A549 (cell line): ENCODE measurements at regions not wholly inside any gene's neighbourhood (a gene's known extent, or its start where the extent isn't known, plus 50 kb on each side); places are given as distances from the start of the nearest gene placed in this dataset.

Experiments used
- ESRRA ChIP-seq: fragments of 150-350 bp; IDR thresholded peaks from 2 replicates; pipeline ENCODE4 v1.6.1; 2014; ENCODE audit warnings: mild to moderate bottlenecking, low read length, borderline replicate concordance
- FOXS1 ChIP-seq: fragments of 250-450 bp; sonication (Bioruptor Pico); IDR thresholded peaks from 2 replicates; pipeline ENCODE4 v1.5.0; 2020; ENCODE audit warnings: mild to moderate bottlenecking, moderate library complexity
- KDM1A ChIP-seq: fragments of 200-600 bp; sonication (generic); IDR thresholded peaks from 2 replicates; pipeline ENCODE4 v1.6.1; 2016; ENCODE audit warnings: low read depth, mild to moderate bottlenecking
- NR3C1 ChIP-seq: fragments of >200 bp; sonication (Bioruptor Twin); formaldehyde crosslinking; IDR thresholded peaks from 3 replicates; pipeline ENCODE4 v1.6.1; 2017
- POLR2A ChIP-seq: IDR thresholded peaks from 2 replicates; pipeline ENCODE4 v1.6.1; 2012; ENCODE audit warnings: mild to moderate bottlenecking, low read length
- ZSCAN20 ChIP-seq: fragments of 250-450 bp; sonication (Bioruptor Pico); IDR thresholded peaks from 2 replicates; pipeline ENCODE4 v1.8.0; 2022; ENCODE audit warnings: mild to moderate bottlenecking, moderate library complexity
- TF ChIP-seq, protein P1 (sequence below): fragments of >200 bp; sonication (Bioruptor Twin); formaldehyde crosslinking; IDR thresholded peaks from 3 replicates; pipeline ENCODE4 v1.5.1; 2016
- TF ChIP-seq, protein P2 (sequence below): fragments of 200-600 bp; sonication (generic); IDR thresholded peaks from 2 replicates; pipeline ENCODE4 v1.6.1; 2016; ENCODE audit warnings: antibody characterized with exemption, mild to moderate bottlenecking, moderate library complexity
- TF ChIP-seq, protein P3 (sequence below): fragments of 450-650 bp; IDR thresholded peaks from 2 replicates; pipeline ENCODE4 v1.6.1; 2014; ENCODE audit warnings: antibody characterized with exemption
- TF ChIP-seq, protein P4 (sequence below): fragments of 150-350 bp; IDR thresholded peaks from 2 replicates; pipeline ENCODE4 v1.6.1; 2014; ENCODE audit warnings: low read depth, mild to moderate bottlenecking, low read length

DNA sequence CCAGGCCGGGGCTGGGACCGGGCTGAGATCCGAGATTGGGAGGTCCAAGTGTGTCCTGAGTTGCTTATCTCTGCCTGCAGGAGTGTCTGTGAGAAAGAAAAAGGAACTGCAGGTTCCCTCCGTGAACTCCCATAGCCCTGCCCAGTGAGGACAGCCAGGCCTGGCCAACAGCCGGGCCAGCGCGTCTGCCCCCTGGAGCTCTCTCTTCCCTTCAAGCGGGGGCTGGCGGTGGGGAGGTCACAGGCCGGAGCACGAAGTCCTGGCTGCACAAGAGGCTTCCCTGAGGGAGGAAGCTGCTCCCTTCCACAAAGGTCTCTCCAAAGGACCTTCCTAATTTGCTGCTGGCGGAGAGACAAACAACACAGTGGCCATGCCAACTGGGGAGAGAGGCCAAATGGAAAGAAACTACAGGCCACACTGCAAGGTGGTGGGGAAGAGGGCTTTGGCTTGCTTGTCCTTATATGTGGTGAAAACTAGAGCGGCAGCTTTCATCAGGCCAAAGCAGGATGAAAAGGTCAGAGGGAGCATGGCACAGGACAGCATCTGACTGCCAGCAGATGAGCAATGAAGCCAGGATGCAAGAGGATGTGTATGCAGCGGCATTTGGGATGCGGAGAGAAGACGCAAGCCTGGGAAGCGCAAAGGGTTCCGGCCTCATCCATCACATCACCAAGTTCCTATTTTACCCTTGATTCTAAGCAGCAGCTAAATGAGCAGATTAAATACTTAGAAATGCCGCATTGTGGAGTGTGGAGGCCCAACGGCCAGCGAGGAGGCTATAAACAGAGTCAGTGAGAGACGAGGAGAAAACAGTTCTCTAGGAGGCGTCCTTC is 260.0 kb downstream of the ERMARD start:
- TF ChIP-seq, protein P1, sequence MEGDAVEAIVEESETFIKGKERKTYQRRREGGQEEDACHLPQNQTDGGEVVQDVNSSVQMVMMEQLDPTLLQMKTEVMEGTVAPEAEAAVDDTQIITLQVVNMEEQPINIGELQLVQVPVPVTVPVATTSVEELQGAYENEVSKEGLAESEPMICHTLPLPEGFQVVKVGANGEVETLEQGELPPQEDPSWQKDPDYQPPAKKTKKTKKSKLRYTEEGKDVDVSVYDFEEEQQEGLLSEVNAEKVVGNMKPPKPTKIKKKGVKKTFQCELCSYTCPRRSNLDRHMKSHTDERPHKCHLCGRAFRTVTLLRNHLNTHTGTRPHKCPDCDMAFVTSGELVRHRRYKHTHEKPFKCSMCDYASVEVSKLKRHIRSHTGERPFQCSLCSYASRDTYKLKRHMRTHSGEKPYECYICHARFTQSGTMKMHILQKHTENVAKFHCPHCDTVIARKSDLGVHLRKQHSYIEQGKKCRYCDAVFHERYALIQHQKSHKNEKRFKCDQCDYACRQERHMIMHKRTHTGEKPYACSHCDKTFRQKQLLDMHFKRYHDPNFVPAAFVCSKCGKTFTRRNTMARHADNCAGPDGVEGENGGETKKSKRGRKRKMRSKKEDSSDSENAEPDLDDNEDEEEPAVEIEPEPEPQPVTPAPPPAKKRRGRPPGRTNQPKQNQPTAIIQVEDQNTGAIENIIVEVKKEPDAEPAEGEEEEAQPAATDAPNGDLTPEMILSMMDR, result no peak
- TF ChIP-seq, protein P2, sequence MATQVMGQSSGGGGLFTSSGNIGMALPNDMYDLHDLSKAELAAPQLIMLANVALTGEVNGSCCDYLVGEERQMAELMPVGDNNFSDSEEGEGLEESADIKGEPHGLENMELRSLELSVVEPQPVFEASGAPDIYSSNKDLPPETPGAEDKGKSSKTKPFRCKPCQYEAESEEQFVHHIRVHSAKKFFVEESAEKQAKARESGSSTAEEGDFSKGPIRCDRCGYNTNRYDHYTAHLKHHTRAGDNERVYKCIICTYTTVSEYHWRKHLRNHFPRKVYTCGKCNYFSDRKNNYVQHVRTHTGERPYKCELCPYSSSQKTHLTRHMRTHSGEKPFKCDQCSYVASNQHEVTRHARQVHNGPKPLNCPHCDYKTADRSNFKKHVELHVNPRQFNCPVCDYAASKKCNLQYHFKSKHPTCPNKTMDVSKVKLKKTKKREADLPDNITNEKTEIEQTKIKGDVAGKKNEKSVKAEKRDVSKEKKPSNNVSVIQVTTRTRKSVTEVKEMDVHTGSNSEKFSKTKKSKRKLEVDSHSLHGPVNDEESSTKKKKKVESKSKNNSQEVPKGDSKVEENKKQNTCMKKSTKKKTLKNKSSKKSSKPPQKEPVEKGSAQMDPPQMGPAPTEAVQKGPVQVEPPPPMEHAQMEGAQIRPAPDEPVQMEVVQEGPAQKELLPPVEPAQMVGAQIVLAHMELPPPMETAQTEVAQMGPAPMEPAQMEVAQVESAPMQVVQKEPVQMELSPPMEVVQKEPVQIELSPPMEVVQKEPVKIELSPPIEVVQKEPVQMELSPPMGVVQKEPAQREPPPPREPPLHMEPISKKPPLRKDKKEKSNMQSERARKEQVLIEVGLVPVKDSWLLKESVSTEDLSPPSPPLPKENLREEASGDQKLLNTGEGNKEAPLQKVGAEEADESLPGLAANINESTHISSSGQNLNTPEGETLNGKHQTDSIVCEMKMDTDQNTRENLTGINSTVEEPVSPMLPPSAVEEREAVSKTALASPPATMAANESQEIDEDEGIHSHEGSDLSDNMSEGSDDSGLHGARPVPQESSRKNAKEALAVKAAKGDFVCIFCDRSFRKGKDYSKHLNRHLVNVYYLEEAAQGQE, result no peak
- TF ChIP-seq FOXS1 (CRISPR knock-in tag), result no peak
- no peak for TF ChIP-seq ESRRA
- no peak for TF ChIP-seq ZSCAN20 (CRISPR knock-in tag)
- TF ChIP-seq, protein P3, sequence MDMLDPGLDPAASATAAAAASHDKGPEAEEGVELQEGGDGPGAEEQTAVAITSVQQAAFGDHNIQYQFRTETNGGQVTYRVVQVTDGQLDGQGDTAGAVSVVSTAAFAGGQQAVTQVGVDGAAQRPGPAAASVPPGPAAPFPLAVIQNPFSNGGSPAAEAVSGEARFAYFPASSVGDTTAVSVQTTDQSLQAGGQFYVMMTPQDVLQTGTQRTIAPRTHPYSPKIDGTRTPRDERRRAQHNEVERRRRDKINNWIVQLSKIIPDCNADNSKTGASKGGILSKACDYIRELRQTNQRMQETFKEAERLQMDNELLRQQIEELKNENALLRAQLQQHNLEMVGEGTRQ, result no peak
- no peak for TF ChIP-seq NR3C1
- no peak for TF ChIP-seq KDM1A
- no peak for TF ChIP-seq POLR2A
- TF ChIP-seq, protein P4, sequence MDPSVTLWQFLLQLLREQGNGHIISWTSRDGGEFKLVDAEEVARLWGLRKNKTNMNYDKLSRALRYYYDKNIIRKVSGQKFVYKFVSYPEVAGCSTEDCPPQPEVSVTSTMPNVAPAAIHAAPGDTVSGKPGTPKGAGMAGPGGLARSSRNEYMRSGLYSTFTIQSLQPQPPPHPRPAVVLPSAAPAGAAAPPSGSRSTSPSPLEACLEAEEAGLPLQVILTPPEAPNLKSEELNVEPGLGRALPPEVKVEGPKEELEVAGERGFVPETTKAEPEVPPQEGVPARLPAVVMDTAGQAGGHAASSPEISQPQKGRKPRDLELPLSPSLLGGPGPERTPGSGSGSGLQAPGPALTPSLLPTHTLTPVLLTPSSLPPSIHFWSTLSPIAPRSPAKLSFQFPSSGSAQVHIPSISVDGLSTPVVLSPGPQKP, result no peak
